ENCODE measurements at regions not wholly inside any gene's neighbourhood (a gene's known extent, or its start where the extent isn't known, plus 50 kb on each side); places are given as distances from the start of the nearest gene placed in this dataset.

DNA sequence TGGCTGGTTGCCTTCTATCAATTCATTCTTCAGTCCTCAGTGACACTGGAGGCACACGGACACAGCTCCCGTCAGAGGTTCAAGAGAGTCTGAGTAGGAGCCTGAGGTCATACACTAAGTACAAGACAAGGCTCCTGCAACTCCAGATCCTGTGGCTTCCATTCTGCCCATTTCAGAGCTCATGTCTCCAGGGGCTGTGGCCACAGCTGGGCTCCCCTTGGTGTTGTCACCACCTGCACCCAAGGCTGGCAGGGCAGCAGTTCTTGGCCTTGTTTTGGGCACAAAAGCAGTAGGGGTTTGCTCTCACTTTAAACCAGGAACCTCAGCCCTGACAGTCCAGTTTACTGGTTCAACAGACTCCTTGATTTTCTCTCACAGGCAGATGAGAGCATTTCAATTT lies 189.6 kb downstream of the ICE1 start:
- Mint-ChIP-seq H3K4me3 (ENCODE audit: unreplicated experiment) (no peak overlapping the region), H3K27me3 (ENCODE audit: low read depth, unreplicated experiment) (peaks cover 6% of the 10 kb centered on the region), H3K36me3 (ENCODE audit: low read depth, unreplicated experiment) (no peaks in the 10 kb centered on the region), H3K9me3 (ENCODE audit: unreplicated experiment) (peaks cover 2% of the 10 kb centered on the region), H3K4me1 (ENCODE audit: low read depth, unreplicated experiment) (no peaks in the 10 kb centered on the region), H3K27ac (ENCODE audit: unreplicated experiment) (no peak overlapping the region)
- no peak overlapping the region for H3K4me3 ChIP-seq (ENCODE audit: insufficient read depth, low read depth, low read length)
- no peak overlapping the region for H3K27ac ChIP-seq (ENCODE audit: low read depth, low read length)
- TF ChIP-seq EZH2 (IDR thresholded peaks at IDR 0.05; ENCODE audit: insufficient read depth, low read length) (no peak), CTCF (IDR thresholded peaks at IDR 0.05; ENCODE audit: insufficient read depth, low read depth, low read length) (no peak)
- H2AFZ ChIP-seq (ENCODE audit: low read depth, low read length), result no peak overlapping the region
- no peak overlapping the region for H3K9ac ChIP-seq (ENCODE audit: low read length)
- H3K9me3 ChIP-seq (ENCODE audit: insufficient read depth, low read depth, low read length), result no peaks in the 10 kb centered on the region
- FAIRE-seq (no peak), DNase-seq (ENCODE audit: low read depth) (no peak)
- no peaks in the 10 kb centered on the region for H4K20me1 ChIP-seq (ENCODE audit: insufficient read depth, low read length)
- H3K27me3 ChIP-seq (ENCODE audit: insufficient read depth, low read length), result no peaks in the 10 kb centered on the region
- no peak overlapping the region for H3K4me2 ChIP-seq (ENCODE audit: low read length)
- no peaks in the 10 kb centered on the region for H3K4me1 ChIP-seq (ENCODE audit: insufficient read depth, low read length)
- H3K36me3 ChIP-seq (ENCODE audit: insufficient read depth, low read length), result no peaks in the 10 kb centered on the region
- H3K79me2 ChIP-seq (ENCODE audit: insufficient read depth, low read length), result no peaks in the 10 kb centered on the region

DNA sequence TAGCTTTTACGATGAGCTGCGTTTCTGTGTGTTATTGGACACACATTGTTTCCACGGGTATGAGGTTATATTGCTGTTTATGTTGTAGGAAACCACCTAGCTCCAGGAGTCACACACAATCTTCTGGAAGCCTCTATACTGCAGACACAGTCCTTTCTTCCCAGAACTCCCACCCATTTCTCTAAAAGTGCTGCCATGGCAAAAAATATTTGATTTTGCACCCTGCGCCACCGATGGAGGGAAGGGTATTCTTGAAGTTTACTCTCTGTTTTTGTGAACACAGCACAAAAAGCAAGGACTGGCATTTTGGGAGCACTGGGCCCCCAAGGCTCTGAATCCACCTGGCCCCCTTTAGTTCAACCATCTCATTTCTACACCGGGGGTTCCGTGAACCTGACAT lies 187.5 kb downstream of the ICE1 start:
- no peaks in the 10 kb centered on the region for H3K4me1 ChIP-seq (ENCODE audit: insufficient read depth, low read length)
- no peak overlapping the region for H2AFZ ChIP-seq (ENCODE audit: low read depth, low read length)
- no peaks in the 10 kb centered on the region for H4K20me1 ChIP-seq (ENCODE audit: insufficient read depth, low read length)
- FAIRE-seq (no peak), DNase-seq (ENCODE audit: low read depth) (no peak)
- H3K9me3 Mint-ChIP-seq (ENCODE audit: unreplicated experiment), result peaks cover 2% of the 10 kb centered on the region
- H3K4me3 Mint-ChIP-seq (ENCODE audit: unreplicated experiment), result no peak overlapping the region
- TF ChIP-seq CTCF (IDR thresholded peaks at IDR 0.05; ENCODE audit: insufficient read depth, low read depth, low read length), result no peak
- TF ChIP-seq EZH2 (IDR thresholded peaks at IDR 0.05; ENCODE audit: insufficient read depth, low read length), result no peak
- no peak overlapping the region for H3K9ac ChIP-seq (ENCODE audit: low read length)
- no peak overlapping the region for H3K4me3 ChIP-seq (ENCODE audit: insufficient read depth, low read depth, low read length)
- no peak overlapping the region for H3K4me2 ChIP-seq (ENCODE audit: low read length)
- no peaks in the 10 kb centered on the region for H3K79me2 ChIP-seq (ENCODE audit: insufficient read depth, low read length)
- peaks cover 4% of the 10 kb centered on the region for H3K9me3 ChIP-seq (ENCODE audit: insufficient read depth, low read depth, low read length)
- no peaks in the 10 kb centered on the region for H3K27me3 ChIP-seq (ENCODE audit: insufficient read depth, low read length)
- H3K36me3 Mint-ChIP-seq (ENCODE audit: low read depth, unreplicated experiment), result no peaks in the 10 kb centered on the region
- peaks cover 6% of the 10 kb centered on the region for H3K27me3 Mint-ChIP-seq (ENCODE audit: low read depth, unreplicated experiment)
- no peak overlapping the region for H3K27ac ChIP-seq (ENCODE audit: low read depth, low read length)
- H3K4me1 Mint-ChIP-seq (ENCODE audit: low read depth, unreplicated experiment), result peaks cover 4% of the 10 kb centered on the region
- H3K36me3 ChIP-seq (ENCODE audit: insufficient read depth, low read length), result no peaks in the 10 kb centered on the region
- no peak overlapping the region for H3K27ac Mint-ChIP-seq (ENCODE audit: unreplicated experiment)

- Mint-ChIP-seq H3K36me3 (ENCODE audit: low read depth, unreplicated experiment) (no peaks in the 10 kb centered on the region), H3K27ac (ENCODE audit: unreplicated experiment) (no peak overlapping the region), H3K9me3 (ENCODE audit: unreplicated experiment) (peaks cover 2% of the 10 kb centered on the region), H3K4me3 (ENCODE audit: unreplicated experiment) (no peak overlapping the region), H3K4me1 (ENCODE audit: low read depth, unreplicated experiment) (peaks cover 4% of the 10 kb centered on the region), H3K27me3 (ENCODE audit: low read depth, unreplicated experiment) (peaks cover 2% of the 10 kb centered on the region)
- H3K4me1 ChIP-seq (ENCODE audit: insufficient read depth, low read length), result no peaks in the 10 kb centered on the region
- DNase-seq (ENCODE audit: low read depth) (no peak), FAIRE-seq (no peak)
- H3K9me3 ChIP-seq (ENCODE audit: insufficient read depth, low read depth, low read length), result peaks cover 4% of the 10 kb centered on the region
- H3K27ac ChIP-seq (ENCODE audit: low read depth, low read length), result no peak overlapping the region
- H3K4me3 ChIP-seq (ENCODE audit: insufficient read depth, low read depth, low read length), result no peak overlapping the region
- no peak overlapping the region for H3K4me2 ChIP-seq (ENCODE audit: low read length)
- H3K36me3 ChIP-seq (ENCODE audit: insufficient read depth, low read length), result no peaks in the 10 kb centered on the region
- no peaks in the 10 kb centered on the region for H3K79me2 ChIP-seq (ENCODE audit: insufficient read depth, low read length)
- H3K9ac ChIP-seq (ENCODE audit: low read length), result no peak overlapping the region
- TF ChIP-seq EZH2 (IDR thresholded peaks at IDR 0.05; ENCODE audit: insufficient read depth, low read length) (no peak), CTCF (IDR thresholded peaks at IDR 0.05; ENCODE audit: insufficient read depth, low read depth, low read length) (no peak)
- no peaks in the 10 kb centered on the region for H3K27me3 ChIP-seq (ENCODE audit: insufficient read depth, low read length)
- no peaks in the 10 kb centered on the region for H4K20me1 ChIP-seq (ENCODE audit: insufficient read depth, low read length)
- H2AFZ ChIP-seq (ENCODE audit: low read depth, low read length), result no peak overlapping the region
Observed at GRCh38 chr5:5605170-5605764, 182.8 kb downstream of the ICE1 start.
